ENCODE measurements at regions not wholly inside any gene's neighbourhood (a gene's known extent, or its start where the extent isn't known, plus 50 kb on each side); places are given as distances from the start of the nearest gene placed in this dataset.

DNA sequence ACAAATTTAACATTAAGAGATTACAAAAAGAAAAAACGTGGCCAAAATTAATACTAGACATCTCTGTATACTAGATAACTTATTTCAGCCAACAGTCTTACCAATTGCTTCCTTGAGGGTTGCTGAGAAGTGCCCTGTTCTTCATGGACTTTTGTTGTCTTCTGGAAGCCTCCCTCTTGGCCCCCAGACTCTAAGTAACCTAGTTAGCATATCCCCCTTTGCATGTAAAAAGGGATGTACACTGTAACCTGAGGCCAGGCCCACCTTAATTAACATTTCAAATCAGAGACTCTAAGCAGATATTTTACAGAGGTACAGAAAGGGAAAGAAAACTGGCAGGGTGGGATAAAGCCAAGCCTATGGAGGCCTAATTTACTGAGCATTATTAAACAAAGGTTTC lies 1047.3 kb downstream of the ADGRL2 start:
- TF ChIP-seq, protein P1, sequence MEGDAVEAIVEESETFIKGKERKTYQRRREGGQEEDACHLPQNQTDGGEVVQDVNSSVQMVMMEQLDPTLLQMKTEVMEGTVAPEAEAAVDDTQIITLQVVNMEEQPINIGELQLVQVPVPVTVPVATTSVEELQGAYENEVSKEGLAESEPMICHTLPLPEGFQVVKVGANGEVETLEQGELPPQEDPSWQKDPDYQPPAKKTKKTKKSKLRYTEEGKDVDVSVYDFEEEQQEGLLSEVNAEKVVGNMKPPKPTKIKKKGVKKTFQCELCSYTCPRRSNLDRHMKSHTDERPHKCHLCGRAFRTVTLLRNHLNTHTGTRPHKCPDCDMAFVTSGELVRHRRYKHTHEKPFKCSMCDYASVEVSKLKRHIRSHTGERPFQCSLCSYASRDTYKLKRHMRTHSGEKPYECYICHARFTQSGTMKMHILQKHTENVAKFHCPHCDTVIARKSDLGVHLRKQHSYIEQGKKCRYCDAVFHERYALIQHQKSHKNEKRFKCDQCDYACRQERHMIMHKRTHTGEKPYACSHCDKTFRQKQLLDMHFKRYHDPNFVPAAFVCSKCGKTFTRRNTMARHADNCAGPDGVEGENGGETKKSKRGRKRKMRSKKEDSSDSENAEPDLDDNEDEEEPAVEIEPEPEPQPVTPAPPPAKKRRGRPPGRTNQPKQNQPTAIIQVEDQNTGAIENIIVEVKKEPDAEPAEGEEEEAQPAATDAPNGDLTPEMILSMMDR (IDR thresholded peaks at IDR 0.05), result no peak

DNA sequence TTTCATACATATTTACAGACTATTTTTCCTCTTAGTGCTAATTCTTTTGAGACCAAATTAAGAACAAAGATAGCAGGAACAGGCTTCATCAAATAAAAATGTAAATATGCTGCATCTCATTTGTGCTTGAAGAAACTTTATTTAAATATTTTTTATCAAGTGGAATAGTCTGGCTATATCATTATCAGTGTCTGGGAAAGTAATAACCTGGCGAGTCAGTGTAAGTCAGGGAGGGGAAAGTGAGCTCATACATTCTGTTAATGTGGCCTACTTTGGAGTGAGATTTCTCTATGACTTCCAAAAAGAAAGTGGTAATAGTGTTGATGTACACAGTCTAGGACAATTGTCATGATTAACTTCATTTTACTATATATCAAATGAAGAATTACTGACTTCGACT lies 1045.1 kb downstream of the ADGRL2 start:
- TF ChIP-seq, protein P1 (IDR thresholded peaks at IDR 0.05), result no peak

DNA sequence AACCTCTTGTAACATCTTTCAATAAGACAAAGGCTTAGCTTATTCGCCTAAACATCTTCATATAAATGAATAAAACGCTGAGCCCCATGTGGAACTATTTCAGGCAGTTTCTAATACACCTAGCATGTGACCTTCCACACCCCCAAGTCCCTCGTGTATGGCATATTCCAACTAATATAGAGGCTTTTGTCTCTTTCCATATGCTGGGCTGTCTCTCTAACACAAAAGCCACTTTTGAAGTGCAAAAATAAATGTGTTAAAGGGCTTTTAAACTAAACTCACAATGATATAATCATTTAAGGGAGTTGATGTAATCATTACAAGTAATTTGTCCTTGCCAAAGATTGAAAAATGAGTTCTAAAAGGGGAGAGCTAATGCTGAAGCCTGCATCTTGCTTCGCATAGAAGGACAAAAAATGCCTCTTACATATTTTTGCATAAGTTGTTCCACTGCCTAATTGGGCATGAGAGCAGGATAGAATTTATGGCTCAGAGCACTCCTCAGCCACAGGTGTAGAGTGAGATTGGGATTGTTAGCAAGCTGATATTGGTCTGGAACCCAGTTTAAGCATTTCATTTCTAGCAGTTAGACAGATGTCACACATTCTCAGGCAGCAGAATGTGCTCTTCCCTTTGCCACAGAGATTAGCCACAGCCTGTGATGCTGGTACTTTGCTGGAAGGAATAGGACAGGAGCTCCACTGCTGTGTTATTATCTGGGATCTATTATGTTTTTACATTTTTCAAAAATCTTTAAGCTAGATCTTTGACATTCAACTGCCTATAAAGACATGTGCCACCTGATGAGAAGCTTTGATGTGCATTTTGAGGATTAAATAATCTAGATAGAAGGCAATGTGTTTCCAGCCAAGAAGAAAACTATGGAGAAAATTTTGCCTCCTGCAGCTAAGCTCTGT lies 1044.4 kb downstream of the ADGRL2 start:
- TF ChIP-seq, protein P1 (IDR thresholded peaks at IDR 0.05), result no peak

DNA sequence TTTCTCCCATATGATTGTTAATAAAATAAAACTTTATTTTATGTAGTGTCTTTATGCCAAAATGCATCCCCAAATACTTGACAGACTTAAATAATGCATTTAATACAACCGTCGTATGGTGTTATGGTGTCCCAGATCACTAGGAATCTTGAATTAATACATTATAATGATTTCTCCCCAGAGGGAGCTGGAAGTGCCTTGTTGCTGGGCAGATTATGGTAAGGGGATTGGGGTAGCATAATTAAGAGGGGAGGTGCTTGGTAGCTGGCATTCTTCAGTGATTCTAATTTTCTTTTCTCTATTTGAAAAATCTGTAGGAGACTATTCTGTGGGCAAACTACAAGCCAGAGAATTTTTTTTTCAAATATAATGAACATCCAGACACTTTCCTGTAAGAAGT lies 1043.7 kb downstream of the ADGRL2 start:
- TF ChIP-seq, protein P1 (IDR thresholded peaks at IDR 0.05), result no peak

DNA sequence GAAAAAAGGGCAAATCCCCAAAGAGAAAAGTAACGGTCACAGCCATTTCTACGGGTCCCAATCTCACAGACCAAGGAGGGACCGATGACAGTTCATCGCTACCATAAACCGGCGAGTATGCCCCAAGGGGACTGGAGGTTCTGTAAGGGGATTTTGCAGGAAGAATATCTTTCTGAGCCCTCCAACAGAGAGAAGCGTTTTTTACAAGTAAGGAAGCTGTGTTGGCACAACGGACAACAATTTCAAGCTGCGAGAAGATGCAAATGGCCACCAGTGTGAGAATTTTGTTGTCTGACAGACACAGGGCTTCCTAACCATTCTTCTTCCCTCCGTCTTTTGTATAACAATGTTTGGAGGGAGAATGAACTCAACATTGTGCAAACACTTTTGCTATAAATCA lies 1043.1 kb downstream of the ADGRL2 start:
- TF ChIP-seq, protein P1 (IDR thresholded peaks at IDR 0.05), result no peak

DNA sequence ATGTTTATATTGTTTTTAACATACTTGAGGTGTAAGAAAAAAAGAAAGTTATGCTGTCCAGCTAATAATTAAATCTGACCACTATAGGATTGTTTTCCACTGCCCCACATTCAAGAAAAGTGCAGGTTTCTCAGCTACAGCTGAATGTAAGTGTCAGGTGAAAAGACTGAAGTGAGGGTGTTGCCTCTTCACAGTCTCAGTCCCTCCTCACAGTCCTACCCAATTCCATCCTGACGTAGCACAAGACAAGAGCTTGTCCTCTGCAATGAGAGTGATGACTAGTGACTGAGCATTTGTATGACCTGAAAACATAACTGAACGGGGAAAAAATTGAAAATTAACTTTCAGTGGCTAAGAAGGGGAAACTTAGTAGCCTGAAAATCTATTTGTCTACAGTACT lies 1039.5 kb downstream of the ADGRL2 start:
- TF ChIP-seq, protein P1 (IDR thresholded peaks at IDR 0.05), result no peak

DNA sequence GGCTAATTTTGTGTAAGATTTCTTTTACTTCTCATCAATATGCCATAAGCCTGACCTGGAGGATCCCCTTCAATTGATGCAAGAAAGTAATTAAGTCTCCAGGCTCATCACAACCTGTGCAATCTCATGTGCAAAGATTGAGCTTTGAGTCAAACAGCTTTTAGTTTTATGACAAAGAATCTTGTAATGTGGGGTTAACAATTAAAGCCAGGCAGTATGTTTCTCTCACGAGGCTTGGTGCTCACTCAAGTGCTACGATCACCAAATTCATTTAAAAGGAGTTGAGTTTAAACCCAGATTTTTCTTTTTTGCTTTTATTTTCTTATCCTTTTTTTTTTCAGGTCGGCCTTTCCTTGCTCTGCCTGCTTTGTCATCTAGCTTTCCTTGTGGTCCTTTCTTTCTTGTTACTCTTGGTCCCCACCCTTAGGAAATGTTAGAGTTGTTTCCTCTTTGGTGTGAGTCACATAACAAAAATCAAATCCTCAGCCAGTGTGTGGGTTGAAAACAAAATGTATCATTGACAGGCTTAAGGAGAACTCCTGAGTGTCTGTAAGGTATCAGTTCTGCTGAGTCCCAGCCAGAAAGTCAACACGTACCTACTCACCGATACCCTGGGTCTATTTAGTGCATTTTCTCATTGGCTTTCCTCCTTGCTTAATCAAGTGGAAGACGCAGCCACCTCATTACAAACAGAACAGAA lies 1037.2 kb downstream of the ADGRL2 start:
- TF ChIP-seq, protein P1 (IDR thresholded peaks at IDR 0.05), result no peak
